HG03064 (cell line): ENCODE measurements at regions not wholly inside any gene's neighbourhood (a gene's known extent, or its start where the extent isn't known, plus 50 kb on each side); places are given as distances from the start of the nearest gene placed in this dataset.

Experiments used
- ATAC-seq: cut with Tn5 transposase; IDR thresholded peaks from one replicate; pipeline ENCODE4 v1.9.1; 2021; ENCODE audit warnings: low read depth; ENCODE audit not compliant: unreplicated experiment

- no peak for ATAC-seq
Observed at GRCh38 chr13:39965309-39965708, 309.8 kb downstream of the COG6 start.

- ATAC-seq = no peak
Observed at GRCh38 chr13:39967199-39967959, 311.9 kb downstream of the COG6 start.

- ATAC-seq = no peak
Observed at GRCh38 chr13:39968646-39969475, 313.4 kb downstream of the COG6 start.

- ATAC-seq = no peak
Observed at GRCh38 chr13:39970177-39970846, 314.9 kb downstream of the COG6 start.

GRCh38 chr13:39971526-39971925 lies 316.1 kb downstream of the COG6 start:
- ATAC-seq = no peak

- ATAC-seq = no peak
Observed at GRCh38 chr13:39976481-39976880, 321.0 kb downstream of the COG6 start.

GRCh38 chr13:39981056-39981455 lies 325.6 kb downstream of the COG6 start:
- ATAC-seq = no peak

GRCh38 chr13:39982745-39983144 lies 327.3 kb downstream of the COG6 start:
- ATAC-seq = no peak

- ATAC-seq = no peak
Observed at GRCh38 chr13:39985071-39985470, 329.6 kb downstream of the COG6 start.

- no peak for ATAC-seq
Observed at GRCh38 chr13:39988351-39988750, 332.9 kb downstream of the COG6 start.

GRCh38 chr13:39998166-39998565 lies 342.7 kb downstream of the COG6 start:
- no peak for ATAC-seq

- ATAC-seq = no peak
Observed at GRCh38 chr13:40002016-40002415, 346.6 kb downstream of the COG6 start.

- ATAC-seq = no peak
Observed at GRCh38 chr13:40013554-40013953, 358.1 kb downstream of the COG6 start.

- ATAC-seq = no peak
Observed at GRCh38 chr13:40016953-40017660, 361.6 kb downstream of the COG6 start.

- ATAC-seq = no peak
Observed at GRCh38 chr13:40017662-40018262, 362.3 kb downstream of the COG6 start.

GRCh38 chr13:40023595-40024203 lies 368.2 kb downstream of the COG6 start:
- no peak for ATAC-seq

GRCh38 chr13:40024204-40024966 lies 368.9 kb downstream of the COG6 start:
- no peak for ATAC-seq

- no peak for ATAC-seq
Observed at GRCh38 chr13:40024967-40025714, 369.7 kb downstream of the COG6 start.
